BLaER1 (cell line): ENCODE measurements at regions not wholly inside any gene's neighbourhood (a gene's known extent, or its start where the extent isn't known, plus 50 kb on each side); places are given as distances from the start of the nearest gene placed in this dataset.

ENCODE experiments used
- H3K27ac ChIP-seq: shearing (Covaris generic); formaldehyde crosslinking; 2 replicates; pipeline ENCODE4 v1.8.1; 2022
- H3K27me3 ChIP-seq: shearing (Covaris generic); formaldehyde crosslinking; 2 replicates; pipeline ENCODE4 v1.8.1; 2022
- H3K36me3 ChIP-seq: shearing (Covaris generic); formaldehyde crosslinking; 2 replicates; pipeline ENCODE4 v1.8.1; 2022
- H3K4me1 ChIP-seq: shearing (Covaris generic); formaldehyde crosslinking; 2 replicates; pipeline ENCODE4 v1.8.1; 2022
- H3K4me2 ChIP-seq: shearing (Covaris generic); formaldehyde crosslinking; 2 replicates; pipeline ENCODE4 v1.8.1; 2022
- H3K4me3 ChIP-seq: shearing (Covaris generic); formaldehyde crosslinking; 2 replicates; pipeline ENCODE4 v1.8.1; 2022
- H3K9ac ChIP-seq: shearing (Covaris generic); formaldehyde crosslinking; 2 replicates; pipeline ENCODE4 v1.8.1; 2022
- H3K9me3 ChIP-seq: shearing (Covaris generic); formaldehyde crosslinking; 2 replicates; pipeline ENCODE4 v1.8.1; 2022
- H4K20me1 ChIP-seq: shearing (Covaris generic); formaldehyde crosslinking; 2 replicates; pipeline ENCODE4 v1.8.1; 2022
- Cebpa-rat ChIP-seq: shearing (Covaris generic); IDR thresholded peaks from 2 replicates; pipeline ENCODE4 v1.8.1; 2022

GRCh38 chr12:77777274-77777673 is 53.4 kb upstream of the NAV3 start:
- no peaks in the 10 kb centered on the region for H3K4me1 ChIP-seq
- H3K9me3 ChIP-seq, result no peaks in the 10 kb centered on the region
- no peak overlapping the region for H3K9ac ChIP-seq
- H3K4me3 ChIP-seq, result no peak overlapping the region
- no peaks in the 10 kb centered on the region for H3K36me3 ChIP-seq
- no peaks in the 10 kb centered on the region for H4K20me1 ChIP-seq
- H3K27ac ChIP-seq, result no peak overlapping the region
- no peak overlapping the region for H3K4me2 ChIP-seq
- H3K27me3 ChIP-seq, result no peaks in the 10 kb centered on the region
- no peak for TF ChIP-seq Cebpa-rat

DNA sequence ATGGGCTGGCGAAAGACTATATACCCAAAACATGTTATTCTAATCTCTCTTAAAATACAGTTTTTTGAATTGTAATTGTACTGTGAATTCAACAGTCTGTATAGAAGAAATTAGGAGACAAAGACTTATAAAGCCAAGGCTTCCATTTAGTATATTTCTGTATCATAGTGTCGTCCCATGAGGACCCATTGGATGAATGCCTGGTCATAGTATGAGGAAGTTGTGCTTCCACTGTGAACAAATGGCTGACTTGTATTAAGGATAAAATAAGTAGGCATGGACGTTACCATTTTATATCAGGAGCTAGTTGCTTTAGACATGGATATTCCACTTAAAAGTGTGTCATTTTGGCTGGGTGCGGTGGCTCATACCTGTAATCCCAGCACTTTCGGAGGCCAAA is 55.9 kb upstream of the NAV3 start:
- Histone ChIP-seq H4K20me1 (no peaks in the 10 kb centered on the region), H3K4me2 (no peak overlapping the region), H3K36me3 (no peaks in the 10 kb centered on the region), H3K4me1 (no peaks in the 10 kb centered on the region), H3K27me3 (no peaks in the 10 kb centered on the region), H3K9me3 (no peaks in the 10 kb centered on the region), H3K4me3 (no peak overlapping the region), H3K27ac (no peak overlapping the region), H3K9ac (no peak overlapping the region)
- no peak for TF ChIP-seq Cebpa-rat

GRCh38 chr12:77772676-77773298 is 57.9 kb upstream of the NAV3 start:
- Histone ChIP-seq H3K9me3 (peaks cover 11% of the 10 kb centered on the region), H3K9ac (no peak overlapping the region), H3K4me1 (no peaks in the 10 kb centered on the region), H3K4me2 (no peak overlapping the region), H4K20me1 (no peaks in the 10 kb centered on the region), H3K27me3 (no peaks in the 10 kb centered on the region), H3K36me3 (no peaks in the 10 kb centered on the region), H3K27ac (no peak overlapping the region), H3K4me3 (no peak overlapping the region)
- TF ChIP-seq Cebpa-rat, result no peak

DNA sequence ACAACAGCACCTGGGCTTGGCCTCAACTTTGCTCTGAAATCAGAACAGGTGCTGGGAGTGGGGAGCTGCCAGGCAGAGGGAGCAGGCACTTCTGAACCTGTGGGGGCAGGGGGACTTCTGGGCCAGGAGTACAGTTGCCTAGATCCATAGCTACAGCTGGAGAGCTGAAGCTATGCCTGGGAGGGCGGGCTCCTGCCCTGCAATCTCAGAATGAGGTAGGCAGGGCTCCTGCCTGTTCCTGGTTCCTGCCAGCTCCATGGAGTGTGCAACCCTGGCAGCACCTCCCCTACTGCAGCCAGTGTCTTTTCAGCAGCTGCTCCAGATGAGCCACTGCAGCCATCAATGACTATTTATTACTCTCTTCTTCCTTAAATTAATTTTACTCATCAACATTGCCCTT is 62.1 kb upstream of the NAV3 start:
- Histone ChIP-seq H4K20me1 (no peaks in the 10 kb centered on the region), H3K9me3 (peaks cover 23% of the 10 kb centered on the region), H3K9ac (no peak overlapping the region), H3K36me3 (no peaks in the 10 kb centered on the region), H3K27me3 (no peaks in the 10 kb centered on the region), H3K4me1 (no peaks in the 10 kb centered on the region), H3K27ac (no peak overlapping the region), H3K4me3 (no peak overlapping the region), H3K4me2 (no peak overlapping the region)
- no peak for TF ChIP-seq Cebpa-rat

DNA sequence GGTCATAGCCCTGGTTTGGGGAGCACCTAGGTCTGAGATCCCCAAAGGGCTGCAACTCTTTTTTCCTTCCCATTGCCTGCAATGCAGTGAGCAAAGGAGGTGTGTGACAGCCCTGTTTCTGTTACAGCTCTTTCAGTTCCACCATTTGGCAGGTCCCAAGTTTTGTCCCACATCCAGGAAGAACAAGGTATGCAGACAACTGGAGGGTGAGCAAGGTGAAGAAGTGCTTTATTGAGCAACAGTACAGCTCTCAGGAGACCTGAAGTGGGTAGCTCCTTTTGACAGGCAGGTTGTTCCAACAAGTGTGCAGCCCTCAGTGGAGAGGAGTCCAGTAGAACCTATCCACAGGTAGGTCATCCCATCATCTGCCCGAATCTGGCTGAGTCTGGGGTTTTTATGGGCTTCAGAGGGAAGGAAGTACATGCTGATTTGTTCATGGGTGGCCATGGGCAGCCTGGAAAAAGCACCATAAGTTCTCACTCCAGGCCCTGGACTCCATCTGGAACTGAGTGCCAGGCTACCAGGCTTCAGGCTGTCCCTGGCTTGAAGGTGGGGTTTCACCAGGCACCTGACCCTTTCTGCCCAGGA is 62.8 kb upstream of the NAV3 start:
- peaks cover 23% of the 10 kb centered on the region for H3K9me3 ChIP-seq
- no peaks in the 10 kb centered on the region for H3K27me3 ChIP-seq
- no peak for TF ChIP-seq Cebpa-rat
- no peaks in the 10 kb centered on the region for H3K36me3 ChIP-seq
- no peaks in the 10 kb centered on the region for H4K20me1 ChIP-seq
- no peak overlapping the region for H3K4me3 ChIP-seq
- H3K4me2 ChIP-seq, result no peak overlapping the region
- no peak overlapping the region for H3K9ac ChIP-seq
- no peak overlapping the region for H3K27ac ChIP-seq
- H3K4me1 ChIP-seq, result no peaks in the 10 kb centered on the region

DNA sequence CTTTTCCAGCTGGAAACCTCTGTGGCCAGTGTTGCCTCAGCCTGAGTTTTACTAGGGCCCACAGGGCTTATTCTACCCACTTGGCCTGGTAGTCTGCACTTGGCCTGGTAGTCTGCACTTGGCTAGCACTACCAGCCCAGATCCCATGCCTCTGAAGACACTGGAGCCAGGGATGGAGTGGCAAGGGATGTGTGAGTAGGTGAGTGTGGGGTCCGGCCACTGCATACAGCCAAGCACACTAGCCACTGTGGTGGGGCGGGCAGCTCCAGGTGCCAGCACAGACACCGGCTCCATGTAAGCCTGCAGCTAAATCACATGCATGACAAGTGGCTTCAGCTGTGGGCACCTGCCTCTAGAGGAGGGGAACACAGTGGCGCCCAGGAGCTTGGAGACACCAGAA is 63.4 kb upstream of the NAV3 start:
- no peak overlapping the region for H3K9ac ChIP-seq
- no peak overlapping the region for H3K4me2 ChIP-seq
- H3K4me3 ChIP-seq, result no peak overlapping the region
- no peaks in the 10 kb centered on the region for H4K20me1 ChIP-seq
- no peaks in the 10 kb centered on the region for H3K4me1 ChIP-seq
- no peak for TF ChIP-seq Cebpa-rat
- no peaks in the 10 kb centered on the region for H3K27me3 ChIP-seq
- peaks cover 23% of the 10 kb centered on the region for H3K9me3 ChIP-seq
- no peak overlapping the region for H3K27ac ChIP-seq
- H3K36me3 ChIP-seq, result no peaks in the 10 kb centered on the region

GRCh38 chr12:77766224-77766623 is 64.5 kb upstream of the NAV3 start:
- Histone ChIP-seq H3K36me3 (no peaks in the 10 kb centered on the region), H3K9me3 (peaks cover 23% of the 10 kb centered on the region), H3K4me1 (no peaks in the 10 kb centered on the region), H3K4me2 (no peak overlapping the region), H4K20me1 (no peaks in the 10 kb centered on the region), H3K4me3 (no peak overlapping the region), H3K9ac (no peak overlapping the region), H3K27ac (no peak overlapping the region), H3K27me3 (no peaks in the 10 kb centered on the region)
- no peak for TF ChIP-seq Cebpa-rat

- H3K9ac ChIP-seq, result no peak overlapping the region
- no peak overlapping the region for H3K4me2 ChIP-seq
- H3K27ac ChIP-seq, result no peak overlapping the region
- no peak overlapping the region for H3K4me3 ChIP-seq
- no peaks in the 10 kb centered on the region for H3K27me3 ChIP-seq
- no peak for TF ChIP-seq Cebpa-rat
- no peaks in the 10 kb centered on the region for H3K36me3 ChIP-seq
- no peaks in the 10 kb centered on the region for H3K4me1 ChIP-seq
- H3K9me3 ChIP-seq, result no peaks in the 10 kb centered on the region
- H4K20me1 ChIP-seq, result no peaks in the 10 kb centered on the region
Measured at GRCh38 chr12:77761286-77761685, 69.4 kb upstream of the NAV3 start.

GRCh38 chr12:77760271-77761025 is 70.2 kb upstream of the NAV3 start:
- Histone ChIP-seq H3K4me1 (no peaks in the 10 kb centered on the region), H3K27ac (no peak overlapping the region)

GRCh38 chr12:77754086-77754485 is 76.6 kb upstream of the NAV3 start:
- Histone ChIP-seq H3K4me2 (no peak overlapping the region), H3K27me3 (no peaks in the 10 kb centered on the region), H4K20me1 (no peaks in the 10 kb centered on the region), H3K27ac (no peak overlapping the region), H3K4me1 (no peaks in the 10 kb centered on the region), H3K9ac (no peak overlapping the region), H3K4me3 (no peak overlapping the region), H3K36me3 (no peaks in the 10 kb centered on the region), H3K9me3 (no peaks in the 10 kb centered on the region)
- no peak for TF ChIP-seq Cebpa-rat

More at GRCh38 chr12:77760271-77761025, 70.2 kb upstream of the NAV3 start:
- no peak for TF ChIP-seq Cebpa-rat
- no peak overlapping the region for H3K4me2 ChIP-seq
- H3K9me3 ChIP-seq, result no peaks in the 10 kb centered on the region
- no peaks in the 10 kb centered on the region for H3K36me3 ChIP-seq
- H3K27me3 ChIP-seq, result no peaks in the 10 kb centered on the region
- H3K9ac ChIP-seq, result no peak overlapping the region
- H4K20me1 ChIP-seq, result no peaks in the 10 kb centered on the region
- H3K4me3 ChIP-seq, result no peak overlapping the region
